Stomach (tissue), 8 donors: ENCODE measurements at regions not wholly inside any gene's neighbourhood (a gene's known extent, or its start where the extent isn't known, plus 50 kb on each side); places are given as distances from the start of the nearest gene placed in this dataset.
A peak's percentile ranks its signal among the peaks of the same experiment; 100 is the strongest.

Experiments used
- DNase-seq, 2 donors: peaks; one replicate each; pipeline versions ENCODE4 v3.0.0 to v3.0.0-alpha.2; 2013 to 2019
- H3K27ac ChIP-seq, 5 donors: fragments of 200-600 bp in 4 of 5; sonication (generic) in 4 of 5; one replicate each; pipeline ENCODE4 v1.5.1; 2013 to 2019; ENCODE audit warnings: mild to moderate bottlenecking in 1 of 5, moderate library complexity in 1 of 5
- H3K27me3 ChIP-seq, 3 donors: fragments of 200-600 bp; sonication (generic); one replicate each; pipeline ENCODE4 v1.5.1; 2017 to 2019; ENCODE audit warnings: mixed run types in 1 of 3
- H3K36me3 ChIP-seq, 4 donors: fragments of 200-600 bp; sonication (generic); 1 replicate in 3 of 4; 2 replicates in 1 of 4; pipeline ENCODE4 v1.5.1; 2016 to 2019
- H3K4me1 ChIP-seq, 4 donors: fragments of 200-600 bp; sonication (generic); one replicate each; pipeline ENCODE4 v1.5.1; 2016 to 2019
- H3K4me3 ChIP-seq, 4 donors: fragments of 200-600 bp; sonication (generic) in 3 of 4; one replicate each; pipeline ENCODE4 v1.5.1; 2016 to 2019; ENCODE audit warnings: mild to moderate bottlenecking in 1 of 4
- H3K9me3 ChIP-seq, 4 donors: fragments of 200-600 bp; sonication (generic); one replicate each; pipeline ENCODE4 v1.5.1; 2016 to 2019
- CTCF ChIP-seq, 7 experiments: fragments of 450-650 bp in 4 of 7; fragments of 200-600 bp in 3 of 7; sonication (generic) in 3 of 7; IDR thresholded peaks; one replicate each; pipeline ENCODE4 v1.5.1; 2016 to 2019; ENCODE audit warnings: antibody characterized with exemption in 7 of 7, control low read depth in 2 of 7, mild to moderate bottlenecking in 1 of 7
- EP300 ChIP-seq: sonication (generic); formaldehyde crosslinking; IDR thresholded peaks from one replicate; pipeline ENCODE4 v1.6.1; 2017; ENCODE audit warnings: antibody characterized with exemption
- POLR2A ChIP-seq, 4 donors: fragments of 450-650 bp; IDR thresholded peaks; one replicate each; pipeline ENCODE4 v1.6.1; 2016; ENCODE audit warnings: antibody characterized with exemption in 4 of 4, control low read depth in 2 of 4, mild to moderate bottlenecking in 1 of 4, moderate library complexity in 1 of 4
- POLR2AphosphoS5 ChIP-seq, 3 donors: sonication (generic); formaldehyde crosslinking; IDR thresholded peaks; one replicate each; pipeline ENCODE4 v1.6.1; 2016; ENCODE audit warnings: antibody characterized with exemption in 3 of 3
- WGBS, 5 donors: extraction: QIAGEN DNeasy Blood & Tissue Kit in 3 of 5; methylation state at CpG; one replicate each; pipeline versions ENCODE4 v1.1.5 to v1.1.7; 2013 to 2018; 5-methylcytosine and 5-hydroxymethylcytosine counted together
- intact Hi-C: fragments of 100-400 bp; cut with DNase I; formaldehyde crosslinking; loops from one replicate; pipeline ENCODE4 v1.15.1; 2023; ENCODE audit warnings: low total_unique reads
- donor health status: healthy with polysubstance abuse.
- donor health status: Bipolar disorder and iron deficiency.
- donor health status: healthy.

- no peak overlapping the region for H3K27ac ChIP-seq
- intact Hi-C loops, result no loop called here
- no peaks in the 10 kb centered on the region for H3K9me3 ChIP-seq
- H3K4me3 ChIP-seq, result no peak overlapping the region
- TF ChIP-seq CTCF (IDR thresholded peaks at IDR 0.05) (no peak), POLR2AphosphoS5 (IDR thresholded peaks at IDR 0.05) (no peak), POLR2A (IDR thresholded peaks at IDR 0.05) (no peak), EP300 (no peak)
- 72 to 84% (median 75%) methylated on average over 2 of the region's 2 CpGs for WGBS, 5 donors
- no peaks in the 10 kb centered on the region for H3K4me1 ChIP-seq
- no peak for DNase-seq
- peaks cover 0 to 56% (median 0%) of the 10 kb centered on the region in 3 donors for H3K27me3 ChIP-seq
- no peaks in the 10 kb centered on the region for H3K36me3 ChIP-seq
Observed at GRCh38 chr22:22384668-22385244, 123.8 kb downstream of the ZNF280B start.

- WGBS, 5 donors, result 24 to 34% (median 28%) methylated on average over 10 of the region's 10 CpGs
- no peak for TF ChIP-seq EP300
- H3K9me3 ChIP-seq, result no peaks in the 10 kb centered on the region
- H3K27me3 ChIP-seq, result peaks cover 0 to 48% (median 0%) of the 10 kb centered on the region in 3 donors
- peak in 1 of 2 donors; percentile 45 for DNase-seq
- no peaks in the 10 kb centered on the region for H3K36me3 ChIP-seq
- H3K4me1 ChIP-seq, result no peaks in the 10 kb centered on the region
- intact Hi-C loops, result no loop called here
- no peak overlapping the region for H3K4me3 ChIP-seq
- no peak overlapping the region for H3K27ac ChIP-seq
Observed at GRCh38 chr22:22386602-22387385, 121.7 kb downstream of the ZNF280B start.

GRCh38 chr22:22387386-22387736 is 121.2 kb downstream of the ZNF280B start:
- Histone ChIP-seq H3K36me3 (no peaks in the 10 kb centered on the region), H3K4me1 (no peaks in the 10 kb centered on the region), H3K4me3 (no peak overlapping the region), H3K27me3 (peaks cover 0 to 54% (median 0%) of the 10 kb centered on the region in 3 donors), H3K9me3 (peaks cover 0 to 6% (median 5%) of the 10 kb centered on the region in 4 donors), H3K27ac (no peak overlapping the region)
- TF ChIP-seq POLR2A (IDR thresholded peaks at IDR 0.05), result no peak
- no peak for TF ChIP-seq EP300
- no peak for TF ChIP-seq POLR2AphosphoS5 (IDR thresholded peaks at IDR 0.05)
- TF ChIP-seq CTCF (IDR thresholded peaks at IDR 0.05), result no peak
- WGBS, 5 donors, result 0 to 31% (median 6%) methylated on average over 1 of the region's 1 CpG
- no peak for DNase-seq
- intact Hi-C loops, result no loop called here

- no peak overlapping the region for H3K27ac ChIP-seq
- intact Hi-C loops, result no loop called here
- H3K9me3 ChIP-seq, result peaks cover 0 to 13% (median 8%) of the 10 kb centered on the region in 4 donors
- H3K4me3 ChIP-seq, result no peak overlapping the region
- TF ChIP-seq EP300, result no peak
- no peak for TF ChIP-seq CTCF (IDR thresholded peaks at IDR 0.05)
- no peak for TF ChIP-seq POLR2AphosphoS5 (IDR thresholded peaks at IDR 0.05)
- TF ChIP-seq POLR2A (IDR thresholded peaks at IDR 0.05), result no peak
- H3K27me3 ChIP-seq, result peaks cover 0 to 47% (median 0%) of the 10 kb centered on the region in 3 donors
- no peaks in the 10 kb centered on the region for H3K4me1 ChIP-seq
- H3K36me3 ChIP-seq, result no peaks in the 10 kb centered on the region
- no peak for DNase-seq
- 55 to 70% (median 59%) methylated on average over 5 of the region's 5 CpGs for WGBS, 5 donors
Observed at GRCh38 chr22:22388090-22388489, 120.5 kb downstream of the ZNF280B start.

GRCh38 chr22:22388494-22388893 is 120.0 kb downstream of the ZNF280B start:
- no peak for TF ChIP-seq CTCF (IDR thresholded peaks at IDR 0.05)
- TF ChIP-seq EP300, result no peak
- no peak for TF ChIP-seq POLR2AphosphoS5 (IDR thresholded peaks at IDR 0.05)
- TF ChIP-seq POLR2A (IDR thresholded peaks at IDR 0.05), result no peak
- WGBS, 5 donors, result 80 to 88% (median 83%) methylated on average over 3 of the region's 3 CpGs

More at GRCh38 chr22:22388494-22388893, 120.0 kb downstream of the ZNF280B start:
- no peak for DNase-seq
- H3K27ac ChIP-seq, result no peak overlapping the region
- H3K9me3 ChIP-seq, result peaks cover 0 to 17% (median 8%) of the 10 kb centered on the region in 4 donors
- H3K36me3 ChIP-seq, result no peaks in the 10 kb centered on the region
- H3K4me3 ChIP-seq, result no peak overlapping the region
- intact Hi-C loops, result no loop called here
- H3K4me1 ChIP-seq, result no peaks in the 10 kb centered on the region
- peaks cover 0 to 46% (median 0%) of the 10 kb centered on the region in 3 donors for H3K27me3 ChIP-seq
